Endothelial cell of hepatic sinusoid (primary cell): ENCODE measurements at regions not wholly inside any gene's neighbourhood (a gene's known extent, or its start where the extent isn't known, plus 50 kb on each side); places are given as distances from the start of the nearest gene placed in this dataset.

Experiments used
- in situ Hi-C: cut with HindIII; loops from 2 replicates; pipeline ENCODE4 v1.10.0; 2017; ENCODE audit warnings: low sequenced_read_pairs

- in situ Hi-C loops, result loop anchor here (5.0 kb wide), 1 partner anchor 33 kb away; no protein-coding TSS in a partner anchor
Observed at GRCh38 chr19:30920222-30920621, 429.0 kb downstream of the TSHZ3 start.

DNA sequence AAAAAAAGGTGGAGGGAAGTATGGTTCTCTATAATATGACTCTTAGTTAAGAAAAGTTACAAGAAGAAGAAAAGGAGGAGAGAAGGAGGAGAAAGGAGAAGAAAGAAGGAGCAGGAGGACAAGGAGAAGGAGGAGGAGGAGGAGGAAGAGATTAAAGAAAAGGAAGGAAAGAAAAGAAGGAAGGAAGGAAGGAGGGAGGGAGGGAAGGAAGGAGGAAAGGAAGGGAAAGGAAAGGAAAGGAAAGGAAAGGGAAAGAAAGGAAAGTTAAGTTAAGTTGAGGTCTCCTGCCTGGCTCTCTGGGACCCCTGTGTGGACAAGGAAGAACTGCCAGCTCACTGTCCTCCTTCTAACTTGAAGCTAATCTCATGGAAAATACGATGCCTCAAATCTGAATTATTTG lies 429.5 kb downstream of the TSHZ3 start:
- in situ Hi-C loops, result loop anchor here (5.0 kb wide), 1 partner anchor 32 kb away; no protein-coding TSS in a partner anchor

DNA sequence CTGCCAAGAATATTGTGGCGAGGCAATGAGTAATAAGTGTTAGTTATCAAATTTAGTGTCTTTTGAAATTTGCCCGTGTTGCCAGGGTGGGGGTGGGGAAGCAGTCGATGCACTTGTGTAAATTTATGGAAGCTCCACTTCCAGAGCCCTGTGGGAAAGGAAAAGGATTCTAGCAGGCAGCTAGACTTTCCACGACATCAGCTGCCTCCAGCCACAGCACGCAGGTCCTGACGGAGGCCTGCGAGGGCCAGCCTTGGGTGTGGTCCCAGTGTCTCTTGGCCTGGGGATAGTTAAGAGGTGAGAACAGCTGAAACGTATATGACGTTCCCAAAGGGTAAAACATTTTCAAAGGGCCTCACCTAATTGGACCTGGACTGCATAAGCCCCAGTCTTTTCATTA lies 433.0 kb downstream of the TSHZ3 start:
- in situ Hi-C loops, result no loop called here

DNA sequence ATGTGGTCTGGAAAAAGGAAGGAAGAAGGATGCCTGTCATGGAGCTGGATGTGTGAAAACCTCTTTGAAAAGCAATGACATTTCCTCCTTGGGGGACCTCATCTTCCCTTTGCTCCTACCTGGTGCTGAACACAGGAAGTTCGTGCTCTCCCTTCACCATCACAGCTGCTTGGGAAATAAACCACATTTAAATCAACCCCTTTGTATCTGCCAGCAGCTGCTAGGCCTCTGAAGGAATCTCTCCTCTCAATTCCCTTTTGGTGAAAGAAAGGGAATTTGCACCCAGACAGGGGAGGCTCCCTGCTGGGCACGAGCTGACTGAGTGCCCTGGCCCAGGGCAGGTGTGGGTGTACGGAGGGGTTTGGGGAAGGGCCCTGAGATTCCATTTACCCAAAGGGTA lies 437.7 kb downstream of the TSHZ3 start:
- in situ Hi-C loops, result no loop called here

- in situ Hi-C loops, result no loop called here
Observed at GRCh38 chr19:30910485-30911240, 438.6 kb downstream of the TSHZ3 start.

DNA sequence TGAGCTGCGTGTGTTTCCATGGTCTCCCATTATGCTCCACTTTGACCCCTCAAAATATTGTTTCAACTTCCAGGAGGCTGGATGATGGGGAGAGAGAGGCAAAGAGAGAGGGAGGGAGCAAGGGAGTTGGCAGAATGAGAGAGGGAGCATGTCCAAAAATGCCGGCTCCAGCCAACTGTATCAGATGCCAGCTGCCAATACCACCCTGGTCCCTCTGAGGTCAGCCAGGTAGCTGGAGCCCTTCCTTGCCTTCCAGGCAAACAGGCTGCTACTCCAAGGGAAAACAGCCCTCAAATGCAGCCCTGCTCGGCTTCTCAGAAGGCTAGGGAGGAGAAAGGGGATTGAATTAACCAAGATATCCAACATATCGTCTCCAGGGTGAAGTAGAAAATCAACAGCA lies 440.0 kb downstream of the TSHZ3 start:
- in situ Hi-C loops, result no loop called here

DNA sequence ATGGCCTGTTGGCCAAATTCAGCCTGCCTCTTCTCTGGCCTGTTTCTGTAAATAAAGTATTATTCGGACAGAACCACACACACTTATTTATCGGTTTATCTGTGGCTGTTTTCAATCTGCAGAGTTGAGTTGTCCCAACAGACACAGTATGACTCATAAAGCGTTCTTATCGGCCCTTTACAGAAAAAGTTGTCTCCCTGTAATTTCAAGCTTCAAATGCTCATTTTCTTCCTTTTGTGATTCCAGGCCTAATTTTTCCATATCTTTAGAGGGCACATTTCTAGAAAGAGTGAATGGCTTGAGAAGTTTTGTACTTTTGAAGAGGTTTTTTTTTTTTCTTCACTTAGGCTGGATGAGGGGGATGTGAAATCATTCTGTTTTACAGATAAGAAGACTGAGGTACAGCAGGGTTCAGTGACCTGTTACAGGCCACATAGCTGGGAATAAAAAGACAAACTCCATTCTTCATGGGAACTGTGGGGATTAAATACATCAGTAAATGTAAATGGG lies 440.9 kb downstream of the TSHZ3 start:
- in situ Hi-C loops, result no loop called here

DNA sequence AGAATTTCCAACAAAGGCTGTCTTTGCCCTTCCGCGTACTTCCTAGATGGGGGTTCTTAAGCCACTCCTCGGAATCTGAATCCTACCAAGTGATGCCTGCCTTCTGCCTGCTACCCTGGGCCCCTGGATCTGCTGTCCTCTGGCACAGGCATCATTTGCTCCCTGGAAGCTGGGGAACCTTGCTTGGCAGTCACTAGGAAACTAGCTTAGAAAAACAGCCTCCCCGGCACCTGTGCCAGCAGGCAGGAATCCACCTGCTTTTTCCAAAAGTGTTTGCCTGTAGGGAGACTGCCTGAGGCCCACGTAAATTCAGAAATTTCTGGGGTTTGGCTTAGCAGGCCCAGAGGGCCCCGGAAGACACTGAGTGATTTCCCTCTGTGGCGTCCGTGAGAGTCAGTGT lies 442.4 kb downstream of the TSHZ3 start:
- in situ Hi-C loops, result no loop called here

GRCh38 chr19:30900051-30900450 lies 449.2 kb downstream of the TSHZ3 start:
- in situ Hi-C loops, result no loop called here

- in situ Hi-C loops, result no loop called here
Observed at GRCh38 chr19:30898353-30899103, 450.7 kb downstream of the TSHZ3 start.

DNA sequence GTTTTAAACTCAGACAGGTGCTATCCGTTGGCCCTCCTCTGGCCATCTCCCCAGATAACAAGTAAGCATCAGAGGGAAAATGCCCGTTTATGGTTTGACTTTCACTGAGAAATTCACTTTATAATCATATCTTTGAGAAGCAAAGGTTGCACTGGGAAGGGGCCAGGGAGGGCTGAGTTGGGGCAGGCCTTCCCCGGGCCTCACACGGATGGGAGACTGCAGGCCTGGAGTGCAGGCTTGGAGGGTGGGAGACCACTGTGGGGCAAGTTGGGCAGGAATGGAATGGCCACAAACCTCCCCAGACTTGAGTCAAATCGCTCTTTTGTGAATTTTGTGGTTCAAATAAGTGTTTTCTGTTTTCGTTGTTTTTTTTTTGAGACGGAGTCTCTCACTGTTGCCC lies 451.7 kb downstream of the TSHZ3 start:
- in situ Hi-C loops, result no loop called here

- in situ Hi-C loops, result no loop called here
Observed at GRCh38 chr19:30897034-30897433, 452.2 kb downstream of the TSHZ3 start.

- in situ Hi-C loops, result no loop called here
Observed at GRCh38 chr19:30896554-30896953, 452.7 kb downstream of the TSHZ3 start.

- in situ Hi-C loops, result no loop called here
Observed at GRCh38 chr19:30895946-30896345, 453.3 kb downstream of the TSHZ3 start.

GRCh38 chr19:30891051-30891450 lies 458.2 kb downstream of the TSHZ3 start:
- in situ Hi-C loops, result no loop called here

- in situ Hi-C loops, result no loop called here
Observed at GRCh38 chr19:30890033-30890432, 459.2 kb downstream of the TSHZ3 start.

GRCh38 chr19:30888937-30889336 lies 460.3 kb downstream of the TSHZ3 start:
- in situ Hi-C loops, result loop anchor here (5.0 kb wide), 1 partner anchor 33 kb away; no protein-coding TSS in a partner anchor

DNA sequence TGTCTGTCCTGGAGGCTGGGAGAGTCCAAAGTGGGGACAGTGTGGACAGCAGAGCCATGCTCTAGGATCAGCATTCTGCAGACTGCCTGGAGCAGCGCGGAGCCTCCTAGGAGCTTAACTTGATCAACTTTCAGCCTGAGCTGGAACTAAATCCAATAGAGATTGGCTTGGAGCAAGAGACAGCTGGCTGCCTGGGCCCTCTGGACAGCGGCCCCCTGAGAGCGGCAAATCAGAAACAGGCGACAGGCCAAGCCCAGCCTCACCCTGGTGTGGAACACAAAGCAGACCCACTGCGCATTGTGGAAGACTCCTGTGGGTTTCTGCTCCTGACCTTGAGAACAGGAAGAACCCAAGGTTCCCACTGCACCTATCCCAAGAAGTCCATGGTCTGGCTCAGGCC lies 462.2 kb downstream of the TSHZ3 start:
- in situ Hi-C loops, result loop anchor here (5.0 kb wide), 1 partner anchor 35 kb away; no protein-coding TSS in a partner anchor

DNA sequence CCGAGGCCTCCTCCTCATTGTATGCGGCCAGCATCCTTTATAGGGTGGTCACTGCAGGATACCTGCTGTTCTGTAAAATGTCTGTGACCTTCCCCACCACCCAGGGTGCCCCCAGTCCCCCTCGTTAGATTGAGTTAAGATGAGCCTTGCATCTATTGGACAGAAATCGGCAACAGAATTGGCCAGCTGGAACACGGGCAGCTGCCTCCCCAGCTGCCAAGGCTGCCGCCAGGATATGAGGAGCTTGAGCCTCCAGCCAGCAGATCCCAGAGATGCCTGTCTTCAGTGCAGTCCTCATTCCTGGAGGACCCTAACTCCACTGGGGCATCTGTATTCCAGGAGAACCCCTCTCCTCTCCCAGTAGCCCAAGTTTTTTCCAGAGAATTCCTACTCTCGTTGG lies 463.0 kb downstream of the TSHZ3 start:
- in situ Hi-C loops, result loop anchor here (5.0 kb wide), 1 partner anchor 36 kb away; no protein-coding TSS in a partner anchor

- in situ Hi-C loops, result loop anchor here (5.0 kb wide), 1 partner anchor 88 kb away; no protein-coding TSS in a partner anchor
Observed at GRCh38 chr19:30884146-30884812, 465.0 kb downstream of the TSHZ3 start.

DNA sequence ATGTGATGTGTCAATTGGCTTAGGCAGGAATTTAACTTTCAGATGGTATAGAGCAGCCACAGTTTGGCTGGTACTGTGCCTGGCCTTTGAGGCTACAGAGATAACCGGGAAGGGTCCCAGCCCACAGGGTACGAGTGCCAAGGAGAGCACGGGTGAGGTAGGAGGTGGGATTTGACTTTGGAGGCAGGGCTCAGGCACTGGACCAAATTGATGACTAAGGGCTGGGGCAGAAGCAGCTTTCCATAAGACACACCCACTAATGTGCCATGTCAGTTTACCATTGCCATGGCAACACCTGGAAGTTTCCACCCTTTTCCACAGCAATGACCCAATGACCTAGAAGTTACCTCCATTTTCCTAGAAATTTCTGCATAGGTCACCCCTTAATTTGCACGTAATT lies 466.2 kb downstream of the TSHZ3 start:
- in situ Hi-C loops, result loop anchor here (5.0 kb wide), 1 partner anchor 89 kb away; no protein-coding TSS in a partner anchor
